Skeletal muscle cell (primary cell): ENCODE measurements at regions not wholly inside any gene's neighbourhood (a gene's known extent, or its start where the extent isn't known, plus 50 kb on each side); places are given as distances from the start of the nearest gene placed in this dataset.

Experiments
- DNase-seq: peaks from one replicate; pipeline ENCODE4 v3.0.0-alpha.2; 2010; ENCODE audit warnings: low read depth
- H3K4me3 ChIP-seq: 2 replicates; pipeline ENCODE4 v1.5.1; 2011; ENCODE audit warnings: low read depth, mild to moderate bottlenecking, control low read depth, low read length, moderate library complexity

DNA sequence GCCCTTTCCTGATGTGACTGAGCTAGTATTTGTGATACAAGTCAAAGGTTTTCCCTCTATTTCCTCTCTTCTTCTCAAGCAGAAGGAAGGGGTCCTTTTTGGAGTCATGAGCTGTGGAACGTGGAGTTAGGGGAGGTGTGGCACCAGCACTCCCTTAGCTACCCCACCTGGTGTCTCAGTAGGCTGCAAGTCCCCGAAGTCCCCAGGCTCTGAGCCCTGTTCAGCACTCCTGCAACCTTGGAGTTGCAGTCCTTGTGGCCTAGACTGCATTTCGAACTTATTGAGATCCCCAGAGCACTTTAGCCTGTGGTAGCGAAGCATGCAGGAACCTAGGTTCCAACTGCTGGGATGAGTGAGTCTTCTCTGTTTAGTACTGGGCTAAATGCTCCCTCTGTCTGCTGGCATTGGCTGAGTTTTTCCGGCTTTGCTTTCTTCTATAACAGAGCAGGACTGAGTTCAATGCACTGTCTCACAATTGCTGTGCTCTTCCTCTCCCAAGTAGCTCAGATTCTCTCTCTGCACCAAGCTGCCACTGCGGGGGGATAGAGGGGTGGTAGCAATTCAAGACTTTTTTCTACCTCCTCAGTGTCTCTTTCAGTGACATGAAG is 600.7 kb upstream of the CDH9 start:
- no peak for DNase-seq
- H3K4me3 ChIP-seq, result no peak overlapping the region

GRCh38 chr5:27619982-27620381 is 581.6 kb upstream of the CDH9 start:
- no peak for DNase-seq
- no peak overlapping the region for H3K4me3 ChIP-seq

DNA sequence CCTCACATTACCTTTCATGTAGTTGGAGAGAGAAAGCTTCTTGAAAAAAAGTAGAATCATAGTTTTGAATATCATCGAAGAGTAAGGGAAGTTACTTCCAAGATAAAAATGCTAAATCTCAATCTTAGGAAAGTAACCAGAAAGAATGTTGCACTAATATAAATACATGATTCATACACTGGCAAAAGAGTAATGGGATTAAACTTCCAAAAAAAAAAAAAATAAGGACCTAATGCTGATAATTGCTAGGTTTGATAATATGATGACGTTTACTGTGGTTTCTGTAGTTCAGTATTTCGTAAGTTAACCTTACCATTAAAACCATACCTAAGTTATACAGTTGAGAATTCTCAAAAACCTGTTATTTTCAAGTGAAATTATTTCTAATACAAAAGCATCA is 573.8 kb upstream of the CDH9 start:
- no peak overlapping the region for H3K4me3 ChIP-seq
- no peak for DNase-seq

DNA sequence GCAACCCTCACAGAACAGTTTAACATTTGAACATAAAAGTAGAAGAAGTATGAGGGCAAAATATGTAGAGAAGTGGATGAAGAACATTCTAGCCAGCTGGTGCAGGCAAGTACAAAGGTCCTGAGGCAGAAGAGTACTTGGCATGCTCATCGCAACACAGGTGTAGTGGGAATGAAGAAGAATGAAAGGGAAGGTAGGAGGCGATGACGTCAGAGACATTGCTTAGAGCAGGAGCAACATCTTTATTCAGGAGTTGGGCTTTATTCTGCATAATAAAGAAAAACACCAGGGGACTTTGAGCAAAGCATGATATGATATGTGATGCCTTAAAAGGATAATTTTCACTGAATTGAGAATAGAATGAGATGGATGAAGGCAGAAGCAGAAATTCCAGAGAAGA is 570.6 kb upstream of the CDH9 start:
- H3K4me3 ChIP-seq, result no peak overlapping the region
- DNase-seq, result no peak

DNA sequence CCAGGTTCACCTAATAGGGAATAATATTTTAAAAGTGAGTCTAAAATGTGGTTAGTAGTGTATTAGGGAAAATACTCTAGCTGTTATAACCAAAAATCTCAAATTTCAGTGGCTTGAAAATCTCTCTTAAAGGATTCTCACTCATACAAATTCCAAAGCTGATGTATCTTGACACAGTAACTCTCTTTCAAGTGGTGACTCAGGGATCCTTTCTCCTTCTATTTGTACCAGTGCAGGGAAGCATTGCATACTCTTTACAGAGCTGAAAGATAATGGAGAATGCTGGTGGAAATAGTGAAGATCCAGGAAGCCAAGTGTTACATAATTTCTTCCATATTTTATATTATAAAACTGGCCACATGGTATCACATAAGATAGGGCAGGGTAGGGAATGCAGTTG is 560.2 kb upstream of the CDH9 start:
- DNase-seq, result peak; percentile 4
- H3K4me3 ChIP-seq, result no peak overlapping the region

DNA sequence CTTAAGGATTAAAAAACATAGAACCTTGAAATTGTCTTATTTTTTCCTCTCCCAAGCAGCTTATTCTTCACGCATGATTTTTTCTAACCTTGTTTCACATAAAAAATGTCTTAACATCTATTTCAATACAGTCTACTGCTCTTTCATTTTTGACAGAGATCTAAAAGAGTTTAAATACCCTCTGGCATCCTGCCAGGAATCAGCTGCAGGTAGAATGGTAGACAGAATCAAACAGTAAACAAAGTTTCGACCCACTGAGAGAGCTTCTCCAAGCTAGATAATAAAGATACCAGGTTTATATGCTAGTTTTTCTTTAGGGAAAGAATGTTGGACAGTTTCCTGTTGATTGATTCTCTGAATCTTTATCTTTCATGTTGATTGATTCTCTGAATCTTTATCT is 555.8 kb upstream of the CDH9 start:
- DNase-seq, result no peak
- H3K4me3 ChIP-seq, result no peak overlapping the region

- no peak for DNase-seq
- H3K4me3 ChIP-seq, result no peak overlapping the region
These were observed 553.8 kb upstream of the CDH9 start for GRCh38 chr5:27592231-27592630.

DNA sequence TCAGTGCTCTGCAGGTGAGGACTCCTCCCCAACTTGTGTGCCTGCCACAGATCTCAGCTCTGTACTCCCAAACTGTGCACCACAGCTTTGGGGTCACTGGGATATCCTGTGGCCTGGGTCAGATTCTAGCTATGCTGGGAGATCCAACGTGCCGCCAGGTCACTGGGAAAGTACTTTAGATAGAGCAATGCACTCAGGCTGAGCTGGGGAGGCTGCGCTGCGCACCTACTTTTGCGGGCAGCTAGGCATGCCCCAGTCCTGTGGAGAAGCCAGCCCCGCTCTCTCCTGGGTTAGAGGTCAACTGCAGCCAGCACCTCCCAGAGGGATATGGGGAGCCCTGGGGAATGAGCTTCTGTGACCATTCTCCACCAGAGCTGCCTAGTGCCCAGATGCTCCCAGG is 552.1 kb upstream of the CDH9 start:
- no peak overlapping the region for H3K4me3 ChIP-seq
- no peak for DNase-seq

GRCh38 chr5:27578279-27578678 is 539.9 kb upstream of the CDH9 start:
- no peak overlapping the region for H3K4me3 ChIP-seq
- DNase-seq, result no peak

DNA sequence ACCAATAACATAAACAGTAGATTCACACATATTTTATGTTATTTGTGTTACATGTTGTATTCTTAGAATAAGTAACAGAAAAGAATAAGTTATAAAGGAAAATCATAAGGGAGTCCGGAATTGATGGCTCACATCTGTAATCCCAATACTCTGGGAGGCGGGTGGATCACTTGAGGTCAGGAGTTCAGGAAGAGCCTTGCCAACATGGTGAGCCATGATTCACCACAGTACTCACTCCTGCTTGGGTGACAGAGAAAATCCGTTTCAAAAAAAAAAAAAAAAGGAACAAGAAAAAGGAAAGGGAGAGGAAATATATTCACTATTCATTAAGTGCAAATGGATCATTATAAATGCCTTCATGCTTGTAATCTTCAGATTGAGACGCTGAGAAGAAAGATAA is 533.3 kb upstream of the CDH9 start:
- DNase-seq, result peak; percentile 23
- no peak overlapping the region for H3K4me3 ChIP-seq

DNA sequence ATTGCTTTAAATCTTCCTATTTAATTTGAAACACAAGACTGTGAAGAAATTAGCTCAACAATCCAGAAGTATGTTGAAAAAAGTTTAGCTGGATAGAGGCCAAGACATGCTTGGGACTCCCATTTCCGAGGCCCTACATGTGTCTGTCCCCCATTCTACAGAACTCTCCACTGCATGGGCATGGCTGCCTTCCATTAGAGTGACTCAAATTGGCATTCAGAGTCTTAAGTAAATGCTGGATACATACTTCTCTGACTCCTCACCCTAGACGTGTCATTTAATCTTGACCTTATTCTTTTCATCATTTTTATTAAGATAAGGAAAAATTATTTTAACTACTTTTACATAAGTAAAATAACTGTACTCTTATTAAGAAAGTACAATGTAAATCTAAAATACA is 530.4 kb upstream of the CDH9 start:
- DNase-seq, result no peak
- no peak overlapping the region for H3K4me3 ChIP-seq

GRCh38 chr5:27561408-27561807 is 523.0 kb upstream of the CDH9 start:
- no peak for DNase-seq
- no peak overlapping the region for H3K4me3 ChIP-seq

DNA sequence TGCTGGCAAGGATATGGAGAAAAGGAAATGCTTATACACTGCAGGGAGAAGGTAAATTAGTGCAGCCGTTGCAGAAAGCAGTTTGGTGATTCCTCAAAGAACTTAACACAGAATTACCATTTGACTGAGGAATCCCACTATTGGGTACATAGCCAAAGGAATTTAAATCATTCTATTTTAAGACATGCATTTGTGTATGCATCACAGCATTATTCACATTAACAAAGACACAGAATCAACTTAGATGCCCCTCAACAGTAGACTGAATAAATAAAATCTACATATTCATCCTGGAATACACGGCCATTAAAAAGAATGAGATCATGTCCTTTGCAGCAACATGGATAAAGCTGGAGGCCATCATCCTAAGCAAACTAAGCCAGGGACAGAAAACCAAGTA is 510.1 kb upstream of the CDH9 start:
- no peak for DNase-seq
- no peak overlapping the region for H3K4me3 ChIP-seq

DNA sequence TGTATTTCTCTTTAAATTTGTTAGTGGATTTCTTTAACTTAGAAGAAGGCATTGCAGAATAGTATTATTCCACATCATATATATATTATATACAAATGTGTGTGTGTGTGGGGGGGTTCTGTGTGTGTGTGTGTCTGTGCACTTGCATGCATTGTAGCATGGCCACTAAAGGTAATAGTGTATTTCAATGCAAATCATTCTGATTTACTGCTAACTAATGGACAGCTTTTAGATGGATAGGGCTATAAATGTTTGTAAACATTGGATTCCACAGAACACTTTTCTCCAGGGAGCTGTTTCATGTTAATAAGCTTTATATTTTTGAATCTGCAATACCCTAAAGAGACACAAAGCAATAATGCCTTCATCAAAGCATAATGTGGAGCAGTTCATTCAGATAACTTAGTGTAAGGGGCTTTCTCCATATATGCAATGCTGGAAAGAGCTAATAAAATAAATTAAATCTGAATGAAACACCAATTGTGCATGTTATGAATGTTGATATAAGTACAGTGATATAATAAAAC is 496.7 kb upstream of the CDH9 start:
- no peak overlapping the region for H3K4me3 ChIP-seq
- DNase-seq, result no peak

DNA sequence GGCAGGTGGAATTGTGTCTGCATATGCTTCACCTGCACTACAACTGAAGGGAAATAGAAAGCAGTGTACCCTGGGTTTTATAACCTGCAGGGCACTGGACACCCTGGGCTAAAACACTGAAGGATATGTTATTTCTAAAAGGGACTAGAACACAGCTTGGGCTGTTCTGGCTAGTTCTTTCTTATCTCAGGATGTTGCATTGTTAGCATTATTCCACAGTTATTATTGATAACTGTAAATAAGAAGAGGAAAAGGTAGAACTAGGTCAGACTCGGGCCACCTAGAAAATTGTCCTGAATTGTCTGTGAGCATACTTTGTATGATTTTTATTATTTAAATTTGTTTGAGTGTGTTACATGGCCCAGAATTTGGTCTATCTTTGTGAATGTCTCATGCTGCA is 493.9 kb upstream of the CDH9 start:
- H3K4me3 ChIP-seq, result no peak overlapping the region
- DNase-seq, result no peak

DNA sequence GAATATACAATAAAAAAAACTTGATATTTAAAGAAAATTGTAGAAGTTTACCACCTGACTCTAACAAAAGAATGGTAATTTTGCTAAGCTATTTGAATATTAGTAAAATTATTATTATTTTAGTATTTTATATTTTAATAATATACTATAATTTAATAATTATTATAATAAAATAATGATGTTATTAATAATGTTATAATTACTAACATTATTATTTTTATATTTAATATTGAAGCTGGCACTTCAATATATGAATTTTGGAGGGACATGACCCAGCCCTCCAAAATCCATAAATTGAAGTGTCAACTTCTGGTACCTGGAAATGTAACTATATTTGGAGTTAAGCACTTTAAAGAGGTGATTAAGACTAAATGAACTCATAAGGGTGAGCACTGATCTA is 486.1 kb upstream of the CDH9 start:
- no peak overlapping the region for H3K4me3 ChIP-seq
- DNase-seq, result no peak

DNA sequence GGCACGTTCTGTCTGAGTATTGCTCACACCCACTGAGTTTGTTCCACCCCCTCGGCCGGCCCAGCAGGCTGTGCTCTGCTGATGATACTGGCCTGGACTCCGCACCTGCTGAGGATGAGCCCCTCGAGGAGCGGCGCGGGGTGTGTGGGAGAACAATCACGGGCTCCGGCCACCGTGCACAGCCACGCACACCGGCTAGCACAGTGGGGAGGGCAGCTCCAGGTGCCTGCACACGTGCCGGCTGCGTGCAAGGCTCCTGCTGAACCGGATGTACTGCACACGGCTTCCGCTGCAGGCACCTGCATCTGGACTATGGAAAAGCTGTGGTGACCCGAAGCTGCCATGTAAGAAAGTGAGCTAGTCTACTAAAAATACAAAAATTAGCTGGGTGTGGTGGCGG is 485.2 kb upstream of the CDH9 start:
- DNase-seq, result no peak
- H3K4me3 ChIP-seq, result no peak overlapping the region

DNA sequence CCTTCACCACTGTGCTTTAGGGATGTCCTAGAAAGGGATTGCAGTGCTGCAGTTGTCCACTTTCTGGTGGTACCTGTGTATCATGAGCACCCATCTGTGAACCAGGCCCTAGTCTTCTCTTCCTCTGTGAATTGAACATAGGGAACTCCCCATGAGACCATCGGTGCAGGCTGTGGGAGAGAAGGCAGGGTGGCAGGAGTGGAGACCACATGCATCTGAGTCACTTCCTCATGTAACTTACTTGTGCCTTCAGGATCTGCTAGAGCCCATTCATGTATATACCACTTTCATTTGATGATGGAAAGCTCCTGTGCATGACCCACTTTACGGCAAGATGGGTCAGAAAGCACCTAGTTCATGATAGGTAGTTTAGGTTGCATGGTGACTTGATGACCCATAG is 478.1 kb upstream of the CDH9 start:
- no peak for DNase-seq
- H3K4me3 ChIP-seq, result no peak overlapping the region

DNA sequence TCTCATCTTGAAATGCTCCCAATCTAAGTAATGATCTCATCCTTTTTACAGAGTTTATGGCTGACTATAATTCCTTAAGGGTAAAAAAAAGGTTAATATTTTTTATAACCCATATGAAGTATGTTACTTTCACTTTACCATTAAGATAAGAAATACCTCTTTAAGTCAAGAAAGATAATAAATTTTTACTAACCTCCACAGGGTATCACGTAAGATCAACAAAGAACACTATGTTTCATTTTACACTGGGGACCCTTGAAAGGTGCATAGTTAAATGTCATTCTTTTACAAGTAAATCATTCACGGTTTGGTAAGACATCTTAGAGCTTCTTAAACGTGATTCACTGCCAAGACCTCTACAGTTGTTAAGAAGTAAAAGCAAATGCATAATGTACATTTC is 472.7 kb upstream of the CDH9 start:
- DNase-seq, result no peak
- no peak overlapping the region for H3K4me3 ChIP-seq

DNA sequence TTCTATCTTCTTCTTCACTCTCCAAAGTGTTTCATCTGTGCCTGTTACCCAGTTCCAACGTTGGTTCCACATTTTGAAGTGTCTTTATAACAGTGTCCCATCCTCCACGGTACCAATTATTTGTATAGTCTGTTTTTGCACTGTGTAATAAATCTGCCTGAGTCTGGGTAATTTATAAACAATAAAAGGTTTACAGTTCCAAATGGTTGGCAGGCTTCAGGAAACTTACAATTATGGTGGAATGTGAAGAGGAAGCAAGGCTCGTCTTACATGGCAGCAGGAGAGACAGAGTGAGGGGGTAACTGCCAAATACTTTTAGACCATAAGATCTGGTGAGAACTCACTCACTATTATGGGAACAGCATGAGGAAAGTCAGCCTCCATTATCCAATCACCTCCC is 465.4 kb upstream of the CDH9 start:
- DNase-seq, result no peak
- no peak overlapping the region for H3K4me3 ChIP-seq

DNA sequence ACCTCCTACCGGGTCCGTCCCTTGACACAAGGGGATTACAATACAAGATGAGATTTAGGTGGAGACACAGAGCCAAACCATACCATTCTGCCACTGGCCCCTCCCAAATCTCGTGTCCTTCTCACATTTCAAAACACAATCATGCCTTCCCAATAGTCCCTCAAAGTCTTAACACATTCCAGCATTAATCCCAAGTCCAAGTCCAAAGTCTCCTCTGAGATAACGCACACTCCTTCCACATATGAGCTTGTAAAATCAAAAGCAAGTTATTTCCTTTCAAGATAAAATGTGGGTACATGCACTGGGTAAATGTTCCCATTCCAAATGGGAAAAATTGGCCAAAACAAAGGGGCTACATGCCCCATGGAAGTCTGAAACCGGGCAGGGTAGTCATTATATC is 463.9 kb upstream of the CDH9 start:
- DNase-seq, result no peak
- no peak overlapping the region for H3K4me3 ChIP-seq

DNA sequence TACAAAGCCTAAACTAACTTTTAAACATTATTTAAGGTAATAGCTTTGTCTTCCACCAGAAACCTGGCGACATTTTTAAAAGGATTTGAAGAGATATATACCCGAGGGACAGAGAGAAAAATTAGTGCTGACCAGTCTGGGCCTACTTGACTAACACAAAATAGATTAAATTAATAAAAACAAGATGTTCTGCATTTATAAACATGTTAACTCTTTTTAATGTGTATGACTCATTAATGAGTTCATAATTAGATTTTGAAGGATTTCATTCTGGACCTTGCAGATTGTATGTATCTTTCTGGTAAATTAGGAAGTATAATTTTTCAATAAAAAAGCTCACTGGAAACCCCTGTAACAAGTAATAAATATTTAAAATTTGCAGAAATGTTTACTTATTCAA is 459.1 kb upstream of the CDH9 start:
- H3K4me3 ChIP-seq, result no peak overlapping the region
- DNase-seq, result no peak
